Bronchial epithelial cell (primary cell): ENCODE measurements at regions not wholly inside any gene's neighbourhood (a gene's known extent, or its start where the extent isn't known, plus 50 kb on each side); places are given as distances from the start of the nearest gene placed in this dataset.

Experiments
- DNase-seq: peaks from one replicate; pipeline ENCODE4 v3.0.0-alpha.2; 2010; ENCODE audit warnings: low read depth
- FAIRE-seq: peaks from 2 replicates; lab custom pipeline; 2011; peaks lifted over from hg19 to GRCh38; lab: Jason Lieb, UNC
- H3K27me3 ChIP-seq: 2 replicates; pipeline ENCODE4 v1.5.1; 2011; ENCODE audit warnings: low read length; ENCODE audit not compliant: control insufficient read depth, insufficient read depth
- H3K36me3 ChIP-seq: 2 replicates; pipeline ENCODE4 v1.5.1; 2011; ENCODE audit warnings: low read length; ENCODE audit not compliant: control insufficient read depth, insufficient read depth
- H3K4me3 ChIP-seq: 2 replicates; pipeline ENCODE4 v1.5.1; 2011; ENCODE audit warnings: mild to moderate bottlenecking, low read depth, low read length, control low read depth
- CTCF ChIP-seq: IDR thresholded peaks from 2 replicates; pipeline ENCODE4 v1.5.1; 2011; ENCODE audit warnings: mild to moderate bottlenecking, moderate library complexity, low read length, control low read depth, inconsistent platforms; ENCODE audit not compliant: insufficient read depth, severe bottlenecking

- FAIRE-seq = no peak
These were observed 375.7 kb downstream of the EIPR1 start for GRCh38 chr2:3001615-3002560.

GRCh38 chr2:3000968-3001367 lies 376.6 kb downstream of the EIPR1 start:
- H3K27me3 ChIP-seq = no peaks in the 10 kb centered on the region
- no peak overlapping the region for H3K4me3 ChIP-seq
- no peak for TF ChIP-seq CTCF
- DNase-seq (no peak), FAIRE-seq (no peak)
- no peaks in the 10 kb centered on the region for H3K36me3 ChIP-seq

More at GRCh38 chr2:3001615-3002560, 375.7 kb downstream of the EIPR1 start:
- no peak for TF ChIP-seq CTCF
- no peaks in the 10 kb centered on the region for H3K27me3 ChIP-seq
- H3K4me3 ChIP-seq = no peak overlapping the region
- no peak for DNase-seq
- H3K36me3 ChIP-seq = no peaks in the 10 kb centered on the region

- Histone ChIP-seq H3K36me3 (no peaks in the 10 kb centered on the region), H3K27me3 (no peaks in the 10 kb centered on the region), H3K4me3 (no peak overlapping the region)
- no peak for FAIRE-seq
- TF ChIP-seq CTCF = no peak
- no peak for DNase-seq
These were observed 377.5 kb downstream of the EIPR1 start for GRCh38 chr2:3000125-3000524.

- no peak for DNase-seq
- H3K4me3 ChIP-seq = no peak overlapping the region
- no peak for TF ChIP-seq CTCF
- H3K36me3 ChIP-seq = no peaks in the 10 kb centered on the region
- no peak for FAIRE-seq
- no peaks in the 10 kb centered on the region for H3K27me3 ChIP-seq
These were observed 378.6 kb downstream of the EIPR1 start for GRCh38 chr2:2998971-2999370.

- no peak overlapping the region for H3K4me3 ChIP-seq
- DNase-seq = no peak
- TF ChIP-seq CTCF = no peak
- H3K27me3 ChIP-seq = no peaks in the 10 kb centered on the region
- no peaks in the 10 kb centered on the region for H3K36me3 ChIP-seq
- FAIRE-seq = no peak
These were observed 384.4 kb downstream of the EIPR1 start for GRCh38 chr2:2993172-2993692.
